ENCODE measurements at regions not wholly inside any gene's neighbourhood (a gene's known extent, or its start where the extent isn't known, plus 50 kb on each side); places are given as distances from the start of the nearest gene placed in this dataset.
A peak's percentile ranks its signal among the peaks of the same experiment; 100 is the strongest.
"Not testable (repeated sequence)": the region's sequence is repeated elsewhere in the genome, so short reads cannot be mapped to it uniquely, and the experiment has no call there.

GRCh38 chr16:29294400-29294933 is 112.0 kb downstream of the NPIPB11 start:
- DNase-seq = not testable (repeated sequence)

DNA sequence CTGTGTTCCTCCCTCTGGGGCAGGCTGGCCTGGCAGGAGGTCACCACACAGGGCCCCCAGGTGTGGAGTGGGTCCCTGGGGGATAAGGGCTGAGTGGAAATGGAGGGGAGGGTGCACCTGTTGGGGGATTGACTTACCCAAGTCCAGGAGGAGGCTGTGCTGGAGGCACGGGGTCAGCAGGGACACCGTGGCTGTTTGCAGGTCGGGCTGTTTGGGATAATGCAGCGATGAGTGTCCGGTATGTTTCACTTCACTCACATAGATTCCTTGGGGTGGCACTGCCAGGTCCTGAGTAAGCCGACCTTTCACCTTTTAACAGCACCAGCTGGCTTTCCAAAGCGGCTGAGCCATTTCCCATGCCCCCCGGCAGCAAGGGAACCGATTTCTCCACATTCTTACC is 113.0 kb downstream of the NPIPB11 start:
- not testable (repeated sequence) for DNase-seq

DNA sequence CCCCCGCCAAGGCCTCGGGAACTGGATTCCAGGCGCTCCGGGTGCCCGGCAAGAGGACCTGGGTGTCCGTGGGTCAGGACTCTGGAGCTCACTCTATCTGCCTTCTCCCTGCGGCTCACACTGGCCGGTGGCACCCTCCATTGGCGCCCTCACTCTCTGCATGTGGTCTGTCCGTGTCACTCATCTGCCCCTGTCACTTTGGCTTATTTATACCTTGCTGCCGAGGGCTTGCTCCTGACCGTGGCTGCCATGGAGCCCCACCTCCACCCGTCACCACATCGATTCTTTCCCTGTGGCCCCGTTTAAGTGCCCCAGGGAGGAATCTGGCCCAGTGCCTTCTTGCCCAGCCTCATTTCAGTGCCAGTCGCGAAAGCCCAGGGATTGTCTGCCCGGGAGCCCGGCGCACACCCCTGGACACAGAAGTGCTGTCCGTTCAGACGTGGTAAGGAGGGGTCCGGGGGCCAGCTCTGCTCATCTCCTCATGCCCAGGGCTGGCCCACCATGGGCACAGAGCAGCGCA is 113.5 kb downstream of the NPIPB11 start:
- DNase-seq = not testable (repeated sequence)

DNA sequence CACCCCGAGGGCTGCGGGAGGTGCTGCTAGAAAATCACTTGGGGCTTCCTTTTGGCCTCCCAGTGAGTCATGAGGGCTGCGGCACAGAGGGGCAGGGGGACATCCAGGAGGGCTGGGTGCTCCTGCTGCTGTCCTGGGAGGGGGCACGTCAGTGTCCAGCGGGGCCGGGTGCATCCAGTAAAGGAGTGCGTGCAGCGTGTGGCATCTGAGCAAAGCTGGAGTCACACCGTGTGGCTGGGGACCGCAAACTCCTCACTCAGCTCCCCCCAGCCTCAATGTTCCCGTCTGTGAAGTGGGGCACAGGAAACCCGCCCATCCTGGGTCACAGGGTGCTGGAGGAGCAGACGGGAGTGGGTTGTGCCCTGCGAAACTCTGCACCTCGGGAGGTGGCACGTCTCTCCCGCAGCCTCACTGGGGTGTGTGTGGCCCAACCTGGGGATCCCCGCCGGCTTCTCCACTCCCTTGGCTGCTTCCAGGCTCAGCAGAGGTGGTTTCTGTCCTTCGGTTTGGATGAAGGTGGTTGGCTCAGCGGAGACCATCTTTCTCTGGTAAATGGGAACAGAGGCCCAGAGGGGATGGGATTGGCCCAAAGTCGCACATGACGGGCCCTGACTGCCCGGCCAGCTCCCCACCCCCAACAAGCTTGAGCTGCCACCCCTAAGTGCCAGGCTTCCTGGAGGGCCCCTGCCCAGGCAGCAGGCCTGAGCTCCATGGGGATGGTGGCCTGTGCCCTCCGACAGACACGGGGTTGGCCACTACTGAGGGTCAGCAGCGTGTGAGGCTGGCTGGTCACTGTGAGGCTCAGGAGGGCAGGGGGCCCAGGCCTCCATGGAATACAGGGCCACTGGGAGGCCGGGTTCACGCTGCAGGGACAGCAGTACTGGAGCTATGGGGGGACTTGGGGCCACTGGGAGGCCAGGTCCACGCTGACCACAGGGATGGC is 114.9 kb downstream of the NPIPB11 start:
- DNase-seq = not testable (repeated sequence)

GRCh38 chr16:29290631-29291247 is 115.8 kb downstream of the NPIPB11 start:
- DNase-seq = no peak

GRCh38 chr16:29289516-29290239 is 116.8 kb downstream of the NPIPB11 start:
- DNase-seq = not testable (repeated sequence)

- DNase-seq = not testable (repeated sequence)
These were observed 117.6 kb downstream of the NPIPB11 start for GRCh38 chr16:29288711-29289474.

DNA sequence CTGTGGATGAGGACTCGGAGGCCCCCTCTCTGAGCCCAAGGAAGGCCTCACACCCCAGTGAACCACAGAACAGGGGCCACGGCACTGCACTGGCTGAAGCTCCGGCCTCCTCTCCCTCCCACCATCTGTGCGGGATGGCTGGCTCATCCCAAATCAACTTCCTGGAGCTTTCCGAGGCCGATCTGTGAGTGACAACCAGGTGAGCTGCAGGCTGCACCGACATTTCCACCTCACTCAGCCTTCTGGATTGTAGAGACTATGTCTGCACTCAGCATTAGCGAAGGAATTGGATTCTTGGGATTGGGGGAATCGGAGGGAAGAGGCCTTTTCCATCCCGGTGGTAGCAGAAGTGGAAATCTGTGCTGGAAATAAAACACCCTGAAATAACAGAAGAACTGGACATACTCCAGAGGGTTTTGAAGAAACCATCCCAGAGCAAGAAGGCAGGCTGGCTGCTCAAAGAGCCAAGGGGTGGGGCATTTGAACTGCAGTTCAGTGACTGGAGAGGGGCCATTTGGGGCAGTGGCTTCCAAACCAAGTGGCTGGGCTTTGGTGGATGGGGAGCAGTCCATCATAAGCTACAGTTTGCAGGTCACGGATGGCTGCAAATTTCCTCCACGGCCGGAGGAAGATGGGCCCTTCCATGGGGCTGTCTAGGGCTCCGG is 118.5 kb downstream of the NPIPB11 start:
- DNase-seq = not testable (repeated sequence)

DNA sequence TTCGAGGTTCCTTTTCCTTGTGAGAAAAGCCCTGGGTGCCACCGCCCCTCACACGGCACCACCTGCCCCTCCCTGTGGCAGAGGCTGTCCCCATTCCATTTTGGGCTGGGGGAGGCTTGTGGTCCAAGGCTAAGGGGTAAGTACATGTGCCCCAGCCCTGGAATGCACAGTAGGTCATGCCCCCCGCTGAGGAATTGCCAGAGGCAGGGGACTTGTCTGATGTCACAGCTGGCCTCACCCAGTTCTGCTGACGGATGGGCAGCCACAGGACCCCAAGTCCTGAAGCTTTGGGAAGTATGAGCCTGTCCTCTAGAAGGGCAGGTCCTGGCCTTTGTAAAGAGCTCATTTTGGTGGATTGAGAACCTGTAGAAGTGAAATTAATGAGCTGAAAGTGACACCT is 119.3 kb downstream of the NPIPB11 start:
- DNase-seq = not testable (repeated sequence)

DNA sequence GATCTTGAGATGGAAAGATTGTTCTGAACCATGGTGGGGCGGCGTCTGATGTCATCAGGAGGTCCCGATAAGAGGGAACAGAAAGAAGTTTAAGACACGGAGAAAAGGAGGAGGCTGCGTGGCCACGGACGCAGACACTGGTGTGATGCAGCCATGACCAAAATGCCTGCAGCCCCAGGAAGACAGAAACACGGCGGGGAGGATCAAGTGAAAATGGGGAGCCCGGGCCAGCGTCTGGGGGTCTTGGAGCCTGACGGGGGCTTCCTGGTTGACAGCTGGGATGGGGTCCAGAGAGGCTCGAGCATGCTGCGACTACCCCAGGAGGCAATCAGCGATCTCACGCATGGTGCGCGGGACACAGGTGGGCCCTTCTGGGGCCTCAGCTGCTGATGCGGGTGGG is 119.7 kb downstream of the NPIPB11 start:
- DNase-seq = not testable (repeated sequence)

GRCh38 chr16:29286161-29286560 is 120.3 kb downstream of the NPIPB11 start:
- DNase-seq = not testable (repeated sequence)

GRCh38 chr16:29285151-29285885 is 121.2 kb downstream of the NPIPB11 start:
- peak; percentile 27 for DNase-seq

DNA sequence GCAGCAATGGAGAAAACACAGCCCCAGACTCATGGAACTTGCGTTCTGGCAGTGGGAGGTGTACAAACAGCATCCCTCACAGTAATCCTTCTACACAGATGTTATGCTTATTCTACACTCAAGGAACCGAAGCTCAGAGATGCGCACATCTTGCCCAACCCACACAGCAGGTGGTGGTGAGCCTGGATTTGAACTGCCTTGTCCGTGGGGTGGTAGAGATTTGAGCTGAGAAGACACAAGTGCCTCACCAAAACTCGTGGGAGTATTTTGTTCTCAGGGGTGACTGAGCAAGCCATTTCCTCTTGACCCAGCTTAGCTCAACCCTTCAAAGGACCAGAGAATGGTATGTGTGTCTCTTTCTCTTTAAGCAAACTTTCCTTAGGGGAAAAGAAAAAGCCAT is 121.8 kb downstream of the NPIPB11 start:
- DNase-seq = not testable (repeated sequence)

DNA sequence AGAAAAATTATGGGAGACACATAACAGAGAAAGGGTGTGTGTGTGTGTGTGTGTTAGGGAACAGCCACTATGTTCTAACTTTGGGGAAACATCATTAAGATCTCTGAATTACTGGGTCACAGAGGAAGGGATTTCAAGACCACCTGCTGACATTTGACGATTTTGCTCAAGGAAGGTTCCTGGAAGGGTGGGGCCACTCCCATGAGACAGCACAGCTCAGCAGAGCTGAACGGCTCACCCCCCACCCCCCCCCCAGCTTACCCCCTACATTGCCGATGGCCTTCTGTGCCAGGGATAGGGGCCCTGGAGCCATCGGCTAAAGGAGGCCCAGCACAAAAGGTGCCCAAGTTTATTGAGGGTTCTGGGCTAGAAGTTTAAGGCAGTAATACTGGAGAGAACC is 122.4 kb downstream of the NPIPB11 start:
- DNase-seq = not testable (repeated sequence)

DNA sequence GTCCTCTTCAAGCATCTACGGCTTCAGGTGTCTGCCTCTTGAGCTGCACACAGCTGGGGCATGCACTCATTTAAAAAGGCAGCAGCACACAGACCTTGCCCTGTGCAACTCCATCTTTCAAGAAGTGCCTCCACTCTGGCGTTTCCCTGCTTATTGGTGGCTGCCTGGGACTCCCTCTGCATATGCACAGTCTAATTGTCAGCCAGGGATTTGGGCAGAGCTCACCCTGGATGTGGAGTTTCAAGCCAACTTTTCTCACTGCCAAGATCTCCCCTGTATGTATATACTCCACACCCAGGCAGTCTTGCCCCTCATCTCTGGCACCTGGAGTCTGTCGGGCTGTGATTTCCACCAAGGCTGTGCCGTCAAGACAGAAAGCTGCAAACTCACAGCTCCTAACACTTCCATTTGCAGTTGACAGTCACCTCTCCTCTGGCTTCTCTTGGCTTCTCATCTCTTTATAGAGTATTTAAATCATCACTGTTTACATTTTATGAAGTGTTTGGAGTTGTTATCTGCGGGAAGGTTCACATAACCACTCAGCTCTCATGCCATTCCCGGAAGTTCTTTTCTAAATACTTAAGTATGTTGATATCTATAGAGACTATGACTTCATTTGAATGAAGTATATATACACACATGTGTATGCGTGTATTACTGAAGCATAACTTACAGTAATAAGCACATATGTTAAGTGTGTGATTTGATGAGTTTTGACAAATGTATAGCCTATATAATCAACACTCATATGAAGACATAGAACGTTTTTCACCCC is 128.2 kb downstream of the NPIPB11 start:
- DNase-seq = not testable (repeated sequence)

GRCh38 chr16:29276446-29276845 is 130.1 kb downstream of the NPIPB11 start:
- not testable (repeated sequence) for DNase-seq

DNA sequence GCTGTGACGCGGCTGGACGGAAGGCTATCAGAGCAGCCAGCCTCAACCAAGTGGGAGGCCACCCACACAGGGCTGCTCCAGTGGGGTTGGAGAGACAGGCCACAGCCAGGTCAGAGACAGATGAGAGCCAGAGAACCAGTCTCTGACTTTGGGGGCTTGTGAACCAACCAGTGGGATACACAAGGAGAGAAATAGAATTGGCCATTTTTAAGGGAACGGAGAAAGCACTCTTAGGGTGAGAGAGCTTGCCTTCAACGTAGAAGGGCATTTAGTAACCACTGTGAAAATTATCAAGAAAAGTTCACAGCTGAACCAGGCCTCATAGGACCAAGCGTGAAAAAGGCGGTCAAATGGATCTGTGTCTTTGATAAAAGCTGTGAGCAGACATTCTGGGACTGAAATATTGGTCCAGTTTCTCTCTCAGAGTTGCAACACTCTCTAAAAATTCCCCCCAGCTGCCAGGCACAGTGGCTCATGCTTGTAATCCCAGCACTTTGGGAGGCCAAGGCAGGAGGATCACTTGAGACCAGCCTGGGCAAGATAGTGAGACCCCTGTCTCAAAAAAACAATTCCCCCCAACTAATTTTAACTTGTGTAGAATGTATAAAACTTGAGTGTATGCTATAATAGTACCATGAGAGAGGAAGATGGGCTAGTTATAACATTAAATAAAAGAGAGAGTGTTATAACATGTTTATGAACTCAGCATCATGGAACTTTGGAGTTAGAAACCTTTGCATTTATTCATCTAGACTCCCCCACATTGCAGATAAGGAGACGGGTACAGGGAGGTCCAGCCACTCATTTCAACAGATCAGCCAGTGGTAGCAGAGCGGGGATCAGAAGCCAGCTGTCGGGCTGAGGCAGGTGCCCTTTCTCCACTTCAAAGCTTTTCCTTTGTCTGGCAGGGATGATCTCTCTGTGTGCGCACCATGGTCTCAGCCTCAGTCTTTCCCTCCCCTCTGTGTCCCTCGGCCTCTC is 132.2 kb downstream of the NPIPB11 start:
- not testable (repeated sequence) for DNase-seq

GRCh38 chr16:29273298-29274054 is 133.0 kb downstream of the NPIPB11 start:
- DNase-seq = not testable (repeated sequence)

Data from midbrain (tissue), 1 donor.